Mesendoderm (in vitro differentiated cells): ENCODE measurements at regions not wholly inside any gene's neighbourhood (a gene's known extent, or its start where the extent isn't known, plus 50 kb on each side); places are given as distances from the start of the nearest gene placed in this dataset.
"Not testable (repeated sequence)": the region's sequence is repeated elsewhere in the genome, so short reads cannot be mapped to it uniquely, and the experiment has no call there.

Source experiments
- DNase-seq: peaks from one replicate; pipeline ENCODE4 v3.0.0; 2013
- H2AK5ac ChIP-seq: 2 replicates; pipeline ENCODE4 v1.6.1; 2013; ENCODE audit warnings: low read length, inconsistent platforms
- H2BK120ac ChIP-seq: 2 replicates; pipeline ENCODE4 v1.6.1; 2013; ENCODE audit warnings: low read depth, mild to moderate bottlenecking, low read length, moderate library complexity, mixed read lengths
- H2BK15ac ChIP-seq: replicated peaks from 2 replicates; pipeline ENCODE4 v1.6.1; 2013; ENCODE audit warnings: low read depth, mild to moderate bottlenecking, moderate library complexity
- H2BK5ac ChIP-seq: 2 replicates; pipeline ENCODE4 v1.6.1; 2013; ENCODE audit warnings: low read length, inconsistent platforms
- H3K18ac ChIP-seq: 2 replicates; pipeline ENCODE4 v1.6.1; 2013; ENCODE audit warnings: mild to moderate bottlenecking, low read length, mixed read lengths
- H3K23ac ChIP-seq: one replicate; pipeline ENCODE4 v1.6.1; 2013; ENCODE audit warnings: low read length
- H3K27ac ChIP-seq: 2 replicates; pipeline ENCODE4 v1.5.1; 2013; ENCODE audit warnings: low read depth, mild to moderate bottlenecking, inconsistent platforms, low read length, moderate library complexity
- H3K27me3 ChIP-seq: 2 replicates; pipeline ENCODE4 v1.6.1; 2013; ENCODE audit warnings: low read length, control low read depth, mild to moderate bottlenecking, inconsistent platforms; ENCODE audit not compliant: insufficient read depth, poor library complexity
- H3K36me3 ChIP-seq: 2 replicates; pipeline ENCODE4 v1.6.1; 2013; ENCODE audit warnings: low read length, inconsistent platforms; ENCODE audit not compliant: control insufficient read depth, insufficient read depth
- H3K4ac ChIP-seq: one replicate; pipeline ENCODE4 v1.6.1; 2013; ENCODE audit warnings: low read depth, mild to moderate bottlenecking, low read length, moderate library complexity
- H3K4me1 ChIP-seq: 2 replicates; pipeline ENCODE4 v1.6.1; 2013; ENCODE audit warnings: low read depth, low read length, inconsistent platforms; ENCODE audit not compliant: control insufficient read depth
- H3K4me2 ChIP-seq: 2 replicates; pipeline ENCODE4 v1.6.1; 2013; ENCODE audit warnings: low read length
- H3K4me3 ChIP-seq: 2 replicates; pipeline ENCODE4 v1.5.1; 2013; ENCODE audit warnings: mild to moderate bottlenecking, low read length
- H3K56ac ChIP-seq: one replicate; pipeline ENCODE4 v1.6.1; 2013; ENCODE audit warnings: low read length
- H3K79me1 ChIP-seq: 2 replicates; pipeline ENCODE4 v1.6.1; 2013; ENCODE audit warnings: low read length, inconsistent platforms
- H3K79me2 ChIP-seq: 2 replicates; pipeline ENCODE4 v1.6.1; 2013; ENCODE audit warnings: mild to moderate bottlenecking, low read length; ENCODE audit not compliant: control insufficient read depth, insufficient read depth
- H3K9ac ChIP-seq: 2 replicates; pipeline ENCODE4 v1.6.1; 2013; ENCODE audit warnings: low read length, inconsistent platforms
- H4K5ac ChIP-seq: one replicate; pipeline ENCODE4 v1.6.1; 2013; ENCODE audit warnings: low read length
- H4K8ac ChIP-seq: one replicate; pipeline ENCODE4 v1.6.1; 2013; ENCODE audit warnings: low read depth, mild to moderate bottlenecking, control low read depth, low read length, moderate library complexity
- WGBS: extraction: QIAGEN DNeasy Blood & Tissue Kit; methylation state at CpG from one replicate; pipeline ENCODE4 v1.1.7; 2013; ENCODE audit warnings: low lambda C conversion rate, missing lambda C conversion rate; ENCODE audit not compliant: insufficient coverage; ENCODE audit errors: extremely low coverage; 5-methylcytosine and 5-hydroxymethylcytosine counted together

DNA sequence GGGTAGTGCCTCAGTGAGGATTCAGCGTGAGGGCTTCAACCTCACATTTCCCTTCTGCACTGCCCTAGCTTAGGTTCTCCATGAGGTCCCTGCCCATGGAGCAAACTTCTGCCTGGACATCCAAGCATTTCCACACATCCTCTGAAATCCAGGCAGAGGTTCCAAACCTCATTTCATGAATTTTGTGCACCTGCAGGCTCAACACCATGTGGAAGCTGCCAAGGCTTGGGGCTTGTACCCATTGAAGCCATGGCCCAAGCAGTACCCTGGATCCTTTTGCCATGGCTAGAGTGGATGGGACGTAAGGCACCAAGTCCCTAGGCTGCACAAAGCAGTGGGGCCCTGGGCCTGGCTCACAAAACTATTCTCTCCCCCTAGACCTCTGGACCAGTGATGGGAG lies 877.1 kb upstream of the KLHL1 start:
- Histone ChIP-seq H3K23ac (no peak overlapping the region), H3K79me1 (no peaks in the 10 kb centered on the region)
- WGBS = no CpG with 5 or more reads among the region's 2 CpGs

GRCh38 chr13:70981219-70981618 lies 873.0 kb upstream of the KLHL1 start:
- H3K56ac ChIP-seq, H3K27ac ChIP-seq, H3K4me1 ChIP-seq, H4K8ac ChIP-seq, H3K23ac ChIP-seq, H3K79me2 ChIP-seq, H3K79me1 ChIP-seq, H4K5ac ChIP-seq, H3K4ac ChIP-seq, H2AK5ac ChIP-seq, H3K18ac ChIP-seq, H2BK15ac ChIP-seq, H2BK120ac ChIP-seq, H3K4me2 ChIP-seq, H3K36me3 ChIP-seq, H3K9ac ChIP-seq, DNase-seq, H3K4me3 ChIP-seq, H3K27me3 ChIP-seq, H2BK5ac ChIP-seq: not testable (repeated sequence)

More for the DNA sequence above, 877.1 kb upstream of the KLHL1 start:
- Histone ChIP-seq H3K79me2 (no peaks in the 10 kb centered on the region), H4K5ac (no peak overlapping the region), H2AK5ac (no peak overlapping the region), H3K4me2 (no peak overlapping the region), H3K27me3 (no peaks in the 10 kb centered on the region), H3K18ac (no peak overlapping the region), H3K4me3 (no peak overlapping the region), H3K27ac (no peak overlapping the region), H3K56ac (no peak overlapping the region), H2BK5ac (no peak overlapping the region), H2BK120ac (no peak overlapping the region), H3K4ac (no peak overlapping the region), H3K4me1 (no peaks in the 10 kb centered on the region), H3K36me3 (no peaks in the 10 kb centered on the region), H4K8ac (no peak overlapping the region), H2BK15ac (no peak overlapping the region), H3K9ac (no peak overlapping the region)
- DNase-seq = no peak

DNA sequence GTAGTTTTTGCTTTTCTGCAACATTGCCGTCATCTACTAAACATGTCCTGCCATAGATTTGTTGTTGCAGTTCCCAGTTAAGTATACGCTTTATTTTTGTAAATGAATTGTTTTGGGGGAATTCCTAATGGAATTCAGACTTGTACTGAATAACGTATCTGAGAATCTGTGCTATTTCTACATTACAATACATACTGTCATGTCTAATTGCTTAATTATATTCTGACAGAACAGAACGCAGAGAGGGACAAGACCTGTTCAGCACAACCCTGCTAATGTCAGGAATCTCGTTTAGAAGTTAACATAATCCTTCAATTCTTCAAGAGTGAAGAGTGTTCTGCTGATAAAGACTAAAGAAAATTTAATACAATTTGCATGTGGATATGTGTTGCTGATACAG lies 861.1 kb upstream of the KLHL1 start:
- no peak for DNase-seq
- no peak overlapping the region for H3K18ac ChIP-seq

GRCh38 chr13:70967564-70967963 lies 859.3 kb upstream of the KLHL1 start:
- Histone ChIP-seq H2BK15ac (no peak overlapping the region), H4K8ac (no peak overlapping the region), H4K5ac (no peak overlapping the region), H3K4me3 (no peak overlapping the region), H2AK5ac (no peak overlapping the region), H3K27ac (no peak overlapping the region), H3K9ac (no peak overlapping the region), H3K4me2 (no peak overlapping the region), H3K4me1 (no peaks in the 10 kb centered on the region), H3K23ac (no peak overlapping the region), H3K4ac (no peak overlapping the region), H3K27me3 (no peaks in the 10 kb centered on the region), H2BK5ac (no peak overlapping the region), H3K79me2 (no peaks in the 10 kb centered on the region), H2BK120ac (no peak overlapping the region), H3K18ac (no peak overlapping the region), H3K56ac (no peak overlapping the region), H3K36me3 (no peaks in the 10 kb centered on the region), H3K79me1 (no peaks in the 10 kb centered on the region)
- no CpG with 5 or more reads among the region's 9 CpGs for WGBS
- DNase-seq = no peak

More for the DNA sequence above, 861.1 kb upstream of the KLHL1 start:
- Histone ChIP-seq H3K4ac (no peak overlapping the region), H3K79me2 (no peaks in the 10 kb centered on the region), H3K9ac (no peak overlapping the region), H3K79me1 (no peaks in the 10 kb centered on the region), H3K4me3 (no peak overlapping the region), H3K23ac (no peak overlapping the region), H3K4me2 (no peak overlapping the region), H2BK5ac (no peak overlapping the region), H3K36me3 (no peaks in the 10 kb centered on the region), H2AK5ac (no peak overlapping the region), H3K27me3 (no peaks in the 10 kb centered on the region), H2BK15ac (no peak overlapping the region), H2BK120ac (no peak overlapping the region), H3K4me1 (no peaks in the 10 kb centered on the region), H3K27ac (no peak overlapping the region), H4K8ac (no peak overlapping the region), H3K56ac (no peak overlapping the region), H4K5ac (no peak overlapping the region)
- WGBS = no CpG with 5 or more reads among the region's 5 CpGs

- no peaks in the 10 kb centered on the region for H3K27me3 ChIP-seq
- H3K4me2 ChIP-seq = no peak overlapping the region
- no peak overlapping the region for H3K23ac ChIP-seq
- no peak overlapping the region for H3K4me3 ChIP-seq
- no peaks in the 10 kb centered on the region for H3K36me3 ChIP-seq
- no peak overlapping the region for H2AK5ac ChIP-seq
- no peak overlapping the region for H4K8ac ChIP-seq
- H4K5ac ChIP-seq = no peak overlapping the region
- H2BK120ac ChIP-seq = no peak overlapping the region
- H3K4ac ChIP-seq = no peak overlapping the region
- H3K79me1 ChIP-seq = no peaks in the 10 kb centered on the region
- no CpG with 5 or more reads among the region's 1 CpG for WGBS
- H3K4me1 ChIP-seq = no peaks in the 10 kb centered on the region
- no peak overlapping the region for H2BK15ac ChIP-seq
- H3K27ac ChIP-seq = no peak overlapping the region
- DNase-seq = no peak
- H2BK5ac ChIP-seq = no peak overlapping the region
- H3K79me2 ChIP-seq = no peaks in the 10 kb centered on the region
- H3K18ac ChIP-seq = no peak overlapping the region
- H3K9ac ChIP-seq = no peak overlapping the region
- H3K56ac ChIP-seq = no peak overlapping the region
Observed at GRCh38 chr13:70964874-70965273, 856.6 kb upstream of the KLHL1 start.

DNA sequence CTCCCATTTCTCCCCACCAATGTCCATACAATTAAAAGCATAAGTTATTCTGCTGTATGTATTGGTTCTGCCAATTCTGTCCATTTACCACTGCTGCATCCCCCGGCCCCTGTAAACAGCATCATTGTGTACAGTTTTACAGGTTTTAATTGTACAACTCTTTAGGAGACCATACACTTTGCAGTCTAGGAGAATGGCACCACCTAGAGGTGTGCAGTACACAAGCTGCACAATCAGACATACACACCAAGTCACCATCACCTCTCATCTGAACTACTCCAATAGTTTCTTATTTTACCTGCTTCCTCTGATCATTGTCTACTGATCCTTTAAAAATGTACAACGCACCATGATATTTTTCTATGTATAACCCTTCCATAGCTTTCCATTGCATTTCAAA lies 855.9 kb upstream of the KLHL1 start:
- H3K4me3 ChIP-seq = no peak overlapping the region
- DNase-seq = no peak

More for the DNA sequence above, 855.9 kb upstream of the KLHL1 start:
- no peak overlapping the region for H4K8ac ChIP-seq
- H2BK15ac ChIP-seq = no peak overlapping the region
- no peak overlapping the region for H3K23ac ChIP-seq
- no peak overlapping the region for H3K56ac ChIP-seq
- H3K79me1 ChIP-seq = no peaks in the 10 kb centered on the region
- no peaks in the 10 kb centered on the region for H3K79me2 ChIP-seq
- WGBS = no CpG with 5 or more reads among the region's 2 CpGs
- no peak overlapping the region for H3K9ac ChIP-seq
- no peak overlapping the region for H2BK5ac ChIP-seq
- no peak overlapping the region for H3K4ac ChIP-seq
- H4K5ac ChIP-seq = no peak overlapping the region
- no peak overlapping the region for H2BK120ac ChIP-seq
- no peak overlapping the region for H3K4me2 ChIP-seq
- H3K27ac ChIP-seq = no peak overlapping the region
- H3K36me3 ChIP-seq = no peaks in the 10 kb centered on the region
- H2AK5ac ChIP-seq = no peak overlapping the region
- H3K27me3 ChIP-seq = no peaks in the 10 kb centered on the region
- no peaks in the 10 kb centered on the region for H3K4me1 ChIP-seq
- no peak overlapping the region for H3K18ac ChIP-seq
